ENCODE measurements at regions not wholly inside any gene's neighbourhood (a gene's known extent, or its start where the extent isn't known, plus 50 kb on each side); places are given as distances from the start of the nearest gene placed in this dataset.
"Not testable (repeated sequence)": the region's sequence is repeated elsewhere in the genome, so short reads cannot be mapped to it uniquely, and the experiment has no call there.

DNA sequence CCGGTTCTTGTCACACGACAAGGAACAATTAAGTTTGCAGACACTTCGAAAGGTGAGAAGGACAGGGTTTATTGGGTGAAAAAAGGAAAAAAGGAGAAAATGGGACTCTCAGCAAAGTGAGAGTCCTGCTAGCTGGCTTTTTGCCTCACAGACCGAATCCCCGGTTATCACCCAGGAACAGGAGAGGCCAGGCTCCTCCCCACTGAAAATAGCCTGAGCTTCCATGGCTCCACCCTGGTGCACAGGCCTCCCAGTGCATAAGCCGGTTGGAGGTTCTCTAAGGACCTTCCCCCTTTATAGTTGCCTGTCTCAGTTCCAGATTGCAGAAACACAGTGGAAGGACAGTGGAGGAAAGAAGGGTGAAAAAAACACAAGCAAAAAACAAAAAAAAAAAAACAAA lies 571.7 kb downstream of the KCTD12 start:
- Mint-ChIP-seq H3K4me3 (no peak overlapping the region), H3K27ac (no peak overlapping the region), H3K36me3 (ENCODE audit: low read depth) (no peaks in the 10 kb centered on the region), H3K4me1 (no peaks in the 10 kb centered on the region), H3K27me3 (no peaks in the 10 kb centered on the region), H3K9me3 (peaks cover 4% of the 10 kb centered on the region)
- no peak for ATAC-seq (replicated peaks)

DNA sequence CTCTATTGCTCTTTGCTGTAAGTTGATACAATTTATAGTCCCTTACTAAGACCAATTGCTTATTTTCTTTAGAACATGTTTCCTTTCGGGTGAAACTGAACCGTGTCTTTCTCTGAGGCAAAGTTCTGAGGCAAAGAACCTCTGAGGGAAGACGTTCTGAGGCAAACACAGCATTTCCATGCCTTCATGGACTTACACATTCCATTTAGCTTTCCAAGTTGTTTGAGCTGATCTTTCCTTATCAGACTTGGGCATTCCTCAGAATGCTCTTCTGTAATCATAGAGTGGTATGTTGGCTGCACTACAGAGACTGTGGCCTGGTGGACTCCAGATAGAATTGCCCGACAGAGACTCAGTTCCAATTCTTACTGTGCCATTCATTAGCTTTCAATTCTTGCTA lies 579.1 kb downstream of the KCTD12 start:
- no peaks in the 10 kb centered on the region for H3K27me3 Mint-ChIP-seq
- H3K9me3 Mint-ChIP-seq: no peaks in the 10 kb centered on the region
- no peak overlapping the region for H3K27ac Mint-ChIP-seq
- H3K4me1 Mint-ChIP-seq: no peaks in the 10 kb centered on the region
- no peaks in the 10 kb centered on the region for H3K36me3 Mint-ChIP-seq (ENCODE audit: low read depth)
- H3K4me3 Mint-ChIP-seq: no peak overlapping the region
- ATAC-seq (replicated peaks): no peak

DNA sequence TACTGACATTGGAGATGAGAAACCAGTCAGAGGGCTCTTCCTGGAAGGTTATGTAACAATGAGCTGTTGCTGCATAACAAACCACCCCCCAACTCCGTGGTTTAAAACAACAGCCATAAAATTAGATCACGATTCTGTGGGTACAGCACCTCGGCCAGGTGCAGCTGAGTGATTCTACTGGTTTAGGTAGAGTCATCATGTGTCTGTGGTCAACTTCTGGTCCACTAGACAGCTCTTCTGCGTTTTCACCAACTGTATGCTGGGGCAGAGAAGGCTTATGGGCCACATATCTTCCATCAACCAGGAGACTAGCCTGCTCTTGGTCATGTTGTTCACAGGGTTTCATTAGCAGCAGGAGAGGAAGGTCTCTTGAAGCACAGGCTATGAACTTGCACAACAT lies 585.5 kb downstream of the KCTD12 start:
- peak; percentile 16 for ATAC-seq (replicated peaks)

DNA sequence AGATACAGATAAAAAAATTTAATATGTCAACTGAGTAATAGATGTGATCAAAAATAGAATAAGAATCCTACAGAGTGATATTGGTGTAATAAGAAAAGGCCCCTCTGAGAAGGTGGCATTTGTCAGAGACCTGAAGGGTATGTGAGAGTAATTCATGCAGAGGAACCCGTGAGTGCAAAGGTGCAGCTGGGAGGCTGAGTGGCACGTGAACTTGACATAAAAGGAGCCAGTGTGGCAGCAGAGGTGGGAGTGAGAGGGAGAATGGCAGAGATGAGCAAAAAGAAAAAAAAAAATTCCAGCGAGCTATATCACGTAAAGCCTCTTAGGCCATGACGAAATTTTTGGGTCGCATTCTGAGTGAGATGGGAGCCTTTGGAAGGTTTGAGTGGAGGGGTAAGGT lies 588.9 kb downstream of the KCTD12 start:
- ATAC-seq (replicated peaks): no peak
- Mint-ChIP-seq H3K9me3 (peaks cover 9% of the 10 kb centered on the region), H3K4me3 (no peak overlapping the region), H3K36me3 (ENCODE audit: low read depth) (no peaks in the 10 kb centered on the region), H3K4me1 (no peaks in the 10 kb centered on the region), H3K27ac (no peak overlapping the region), H3K27me3 (no peaks in the 10 kb centered on the region)

More for the DNA sequence above, 585.5 kb downstream of the KCTD12 start:
- no peak overlapping the region for H3K4me3 Mint-ChIP-seq
- H3K4me1 Mint-ChIP-seq: no peaks in the 10 kb centered on the region
- no peaks in the 10 kb centered on the region for H3K36me3 Mint-ChIP-seq (ENCODE audit: low read depth)
- H3K27ac Mint-ChIP-seq: no peak overlapping the region
- H3K27me3 Mint-ChIP-seq: no peaks in the 10 kb centered on the region
- peaks cover 9% of the 10 kb centered on the region for H3K9me3 Mint-ChIP-seq

DNA sequence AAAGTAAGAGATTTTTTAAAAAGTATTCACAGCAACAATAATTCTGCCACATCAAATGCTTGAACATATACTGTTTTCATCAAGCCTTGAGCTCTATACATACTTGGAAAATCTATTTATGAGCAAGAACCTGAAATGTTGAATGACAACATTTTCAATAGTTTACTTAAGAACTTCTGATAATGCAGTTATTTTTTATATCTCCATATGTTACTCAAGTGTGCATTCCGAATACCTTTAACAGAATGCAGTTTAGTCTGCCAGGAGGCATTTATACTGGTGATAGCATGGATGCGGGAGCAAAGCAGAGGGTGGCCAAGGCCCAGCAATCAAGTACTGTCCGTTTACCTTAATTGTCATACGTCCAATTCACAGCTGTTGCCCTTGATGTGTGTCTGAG lies 589.5 kb downstream of the KCTD12 start:
- ATAC-seq (replicated peaks): no peak
- Mint-ChIP-seq H3K4me1 (no peaks in the 10 kb centered on the region), H3K36me3 (ENCODE audit: low read depth) (no peaks in the 10 kb centered on the region), H3K27ac (no peak overlapping the region), H3K27me3 (no peaks in the 10 kb centered on the region), H3K4me3 (no peak overlapping the region), H3K9me3 (peaks cover 9% of the 10 kb centered on the region)

DNA sequence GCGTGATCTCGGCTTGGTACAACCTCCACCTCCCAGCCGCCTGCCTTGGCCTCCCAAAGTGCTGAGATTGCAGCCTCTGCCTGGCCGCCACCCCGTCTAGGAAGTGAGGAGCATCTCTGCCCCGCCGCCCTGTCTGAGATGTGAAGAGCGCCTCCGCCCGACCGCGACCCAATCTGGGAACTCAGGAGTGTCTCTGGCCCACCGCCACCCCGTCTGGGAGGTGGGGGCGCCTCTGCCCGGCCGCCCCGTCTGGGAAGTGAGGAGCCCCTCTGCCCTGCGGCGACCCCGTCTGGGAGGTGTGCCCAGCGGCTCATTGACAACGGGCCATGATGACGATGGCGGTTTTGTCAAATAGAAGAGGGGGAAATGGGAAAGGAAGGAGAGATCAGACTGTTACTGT lies 591.2 kb downstream of the KCTD12 start:
- H3K9me3 Mint-ChIP-seq; H3K27me3 Mint-ChIP-seq; H3K27ac Mint-ChIP-seq; H3K36me3 Mint-ChIP-seq (ENCODE audit: low read depth); H3K4me1 Mint-ChIP-seq; H3K4me3 Mint-ChIP-seq; ATAC-seq (replicated peaks): not testable (repeated sequence)

DNA sequence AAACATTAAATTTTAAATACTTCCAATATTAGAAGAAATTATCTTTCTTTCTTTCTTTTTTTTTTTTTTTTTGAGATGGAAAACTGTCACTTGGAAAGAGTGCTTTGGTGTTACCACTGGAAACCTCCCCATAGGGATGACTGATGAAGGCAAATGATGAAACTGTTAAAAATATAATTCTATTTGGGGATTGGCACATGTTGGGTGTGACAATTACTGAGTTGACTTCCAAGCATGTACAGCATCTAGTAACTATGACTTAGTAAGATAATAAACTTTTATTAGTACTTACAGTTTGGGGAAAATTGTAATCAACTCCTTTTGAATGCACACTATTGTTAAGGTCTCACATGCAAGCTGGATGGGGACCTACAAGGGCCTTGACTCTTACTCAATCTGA lies 592.5 kb downstream of the KCTD12 start:
- Mint-ChIP-seq H3K9me3 (peaks cover 4% of the 10 kb centered on the region), H3K27me3 (no peaks in the 10 kb centered on the region), H3K4me1 (no peaks in the 10 kb centered on the region), H3K27ac (no peak overlapping the region), H3K4me3 (no peak overlapping the region), H3K36me3 (ENCODE audit: low read depth) (no peaks in the 10 kb centered on the region)
- no peak for ATAC-seq (replicated peaks)

DNA sequence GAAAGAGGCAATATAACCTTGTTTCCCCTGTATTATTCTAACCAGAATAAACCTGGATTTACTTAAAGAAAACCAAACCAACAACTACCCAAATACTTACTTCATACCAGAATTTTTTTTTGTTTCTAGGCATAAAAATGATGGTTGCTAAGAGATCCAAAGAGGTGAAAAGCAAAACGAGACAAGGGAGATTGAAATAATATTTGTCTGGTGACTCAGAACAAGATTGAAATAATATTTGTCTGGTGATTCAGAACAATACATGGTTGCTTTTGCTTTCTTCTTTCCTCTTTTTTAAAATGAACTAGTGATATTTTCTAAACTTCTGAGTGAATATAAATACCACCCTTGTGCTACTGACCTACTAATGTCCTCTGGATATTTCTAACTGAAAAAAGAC lies 592.9 kb downstream of the KCTD12 start:
- Mint-ChIP-seq H3K27ac (no peak overlapping the region), H3K9me3 (peaks cover 4% of the 10 kb centered on the region), H3K4me1 (no peaks in the 10 kb centered on the region), H3K27me3 (no peaks in the 10 kb centered on the region), H3K36me3 (ENCODE audit: low read depth) (no peaks in the 10 kb centered on the region), H3K4me3 (no peak overlapping the region)
- ATAC-seq (replicated peaks): no peak

DNA sequence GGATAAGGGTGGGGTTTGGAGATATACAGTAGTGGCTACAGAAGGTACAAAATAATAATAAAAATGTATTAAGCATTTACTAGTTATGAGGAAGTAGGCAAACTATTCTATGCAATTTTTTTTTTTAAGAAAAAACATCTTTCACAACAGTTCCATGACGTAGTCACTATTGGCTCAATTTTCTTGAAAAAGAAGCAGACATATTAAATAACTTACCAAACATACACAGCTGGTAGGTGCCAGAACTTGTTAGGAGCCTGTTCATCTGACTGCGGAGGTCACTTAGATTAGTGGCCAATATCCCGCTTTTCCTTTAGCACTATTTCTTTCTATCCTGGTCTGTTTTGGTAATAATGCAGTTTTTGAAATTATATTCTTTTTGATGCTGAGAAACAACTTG lies 593.5 kb downstream of the KCTD12 start:
- Mint-ChIP-seq H3K4me3 (no peak overlapping the region), H3K9me3 (no peaks in the 10 kb centered on the region), H3K4me1 (no peaks in the 10 kb centered on the region), H3K36me3 (ENCODE audit: low read depth) (no peaks in the 10 kb centered on the region), H3K27me3 (no peaks in the 10 kb centered on the region), H3K27ac (no peak overlapping the region)
- ATAC-seq (replicated peaks): no peak

DNA sequence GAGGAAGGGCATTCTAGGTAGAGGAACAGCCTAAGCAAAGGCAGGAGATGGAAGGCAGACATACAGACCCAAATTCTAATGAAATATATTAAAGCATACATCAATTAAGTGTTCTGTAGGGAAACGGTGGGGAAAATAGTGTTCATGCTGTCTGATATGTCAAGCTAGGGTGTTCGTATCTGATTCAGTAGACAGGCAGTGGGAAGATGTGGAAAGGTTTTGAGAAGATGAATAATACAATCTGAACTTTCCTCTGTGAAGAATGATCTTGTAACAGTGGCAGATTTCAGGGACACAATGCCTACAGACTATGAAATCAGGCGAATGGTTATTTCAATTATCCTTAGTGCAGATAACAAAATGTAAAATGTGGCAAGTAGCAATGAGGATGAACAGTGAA lies 594.2 kb downstream of the KCTD12 start:
- Mint-ChIP-seq H3K36me3 (ENCODE audit: low read depth) (no peaks in the 10 kb centered on the region), H3K27ac (no peak overlapping the region), H3K9me3 (no peaks in the 10 kb centered on the region), H3K4me1 (no peaks in the 10 kb centered on the region), H3K27me3 (no peaks in the 10 kb centered on the region), H3K4me3 (no peak overlapping the region)
- no peak for ATAC-seq (replicated peaks)

DNA sequence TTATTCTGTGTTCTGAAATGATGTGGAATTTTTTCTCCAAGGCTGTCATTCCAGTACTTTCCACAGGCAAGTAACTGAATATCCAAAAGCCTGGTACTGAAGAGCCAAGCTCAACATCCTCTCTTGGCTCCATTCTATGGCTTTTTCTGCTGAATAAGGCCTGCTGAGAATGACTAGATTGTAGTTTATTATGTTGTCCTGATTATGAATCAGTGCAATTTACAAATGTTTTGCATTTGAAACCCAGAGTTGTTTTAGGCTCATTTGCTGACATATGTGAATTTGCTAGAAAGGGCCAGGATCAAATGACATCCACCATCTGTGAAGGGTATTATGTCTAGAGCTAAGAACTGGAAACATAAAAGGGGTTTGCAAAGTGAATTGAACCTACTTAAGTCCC lies 596.6 kb downstream of the KCTD12 start:
- Mint-ChIP-seq H3K4me3 (no peak overlapping the region), H3K36me3 (ENCODE audit: low read depth) (no peaks in the 10 kb centered on the region), H3K27ac (no peak overlapping the region), H3K27me3 (no peaks in the 10 kb centered on the region), H3K4me1 (no peaks in the 10 kb centered on the region), H3K9me3 (no peaks in the 10 kb centered on the region)
- ATAC-seq (replicated peaks): no peak

DNA sequence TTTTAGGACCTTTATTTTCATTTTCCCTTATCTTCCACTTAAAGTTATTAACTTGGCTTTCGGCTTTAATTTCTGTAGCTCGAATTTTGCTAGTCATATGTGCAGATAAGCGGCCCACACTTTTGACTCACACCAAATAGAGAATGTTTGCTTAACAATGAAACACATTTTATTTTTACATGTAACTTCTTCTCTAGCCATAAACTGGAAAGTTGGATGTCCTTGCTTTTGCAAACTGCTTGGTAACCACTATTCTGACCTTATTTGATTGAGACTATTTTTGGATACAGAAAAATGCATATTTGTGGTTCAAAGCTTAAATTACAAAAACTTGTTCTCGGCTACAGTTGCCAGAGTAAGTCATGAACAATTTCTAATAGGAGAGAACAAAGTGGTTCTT lies 600.0 kb downstream of the KCTD12 start:
- H3K4me1 Mint-ChIP-seq: no peaks in the 10 kb centered on the region
- no peak overlapping the region for H3K4me3 Mint-ChIP-seq
- ATAC-seq (replicated peaks): no peak
- no peaks in the 10 kb centered on the region for H3K9me3 Mint-ChIP-seq
- no peak overlapping the region for H3K27ac Mint-ChIP-seq
- no peaks in the 10 kb centered on the region for H3K36me3 Mint-ChIP-seq (ENCODE audit: low read depth)
- no peaks in the 10 kb centered on the region for H3K27me3 Mint-ChIP-seq

DNA sequence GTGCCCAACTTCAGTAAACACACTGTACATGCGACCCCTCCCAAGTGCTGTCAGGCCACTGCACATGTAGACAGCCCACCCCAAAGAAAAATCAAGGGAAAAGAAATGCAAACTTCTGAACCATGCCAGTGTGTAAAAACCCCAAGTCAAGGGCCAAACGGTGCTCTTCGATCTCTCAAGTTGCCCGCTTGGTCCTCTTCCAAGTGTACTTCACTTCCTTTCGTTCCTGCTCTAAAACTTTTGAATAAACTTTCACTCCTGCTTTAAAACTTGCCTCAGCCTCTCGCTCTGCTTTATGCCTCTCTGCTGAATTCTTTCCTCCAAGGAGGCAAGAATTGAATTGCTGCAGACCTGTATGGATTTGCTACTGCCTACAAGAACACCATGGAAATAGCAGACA lies 600.7 kb downstream of the KCTD12 start:
- H3K27ac Mint-ChIP-seq: no peak overlapping the region
- peaks cover 4% of the 10 kb centered on the region for H3K9me3 Mint-ChIP-seq
- no peak for ATAC-seq (replicated peaks)
- no peaks in the 10 kb centered on the region for H3K27me3 Mint-ChIP-seq
- no peaks in the 10 kb centered on the region for H3K4me1 Mint-ChIP-seq
- no peaks in the 10 kb centered on the region for H3K36me3 Mint-ChIP-seq (ENCODE audit: low read depth)
- H3K4me3 Mint-ChIP-seq: no peak overlapping the region

DNA sequence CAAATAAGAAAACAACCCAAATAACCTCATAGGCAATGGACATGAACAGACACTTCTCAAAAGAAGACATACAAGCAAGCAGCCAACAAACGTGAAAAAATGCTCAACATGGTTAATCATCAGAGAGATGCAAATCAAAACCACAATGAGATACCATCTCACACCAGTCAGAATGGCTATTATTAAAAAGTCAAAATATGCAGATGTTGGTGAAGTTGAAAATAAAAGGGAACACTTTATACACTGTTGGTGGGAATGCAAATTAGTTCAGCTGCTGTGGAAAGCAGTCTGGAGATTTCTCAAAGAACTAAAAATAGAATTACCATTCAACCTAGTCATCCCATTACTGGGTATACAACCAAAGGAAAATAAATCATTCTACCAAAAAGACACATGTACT lies 606.4 kb downstream of the KCTD12 start:
- H3K36me3 Mint-ChIP-seq (ENCODE audit: low read depth); H3K27me3 Mint-ChIP-seq; H3K4me1 Mint-ChIP-seq; ATAC-seq (replicated peaks); H3K4me3 Mint-ChIP-seq; H3K27ac Mint-ChIP-seq; H3K9me3 Mint-ChIP-seq: not testable (repeated sequence)

DNA sequence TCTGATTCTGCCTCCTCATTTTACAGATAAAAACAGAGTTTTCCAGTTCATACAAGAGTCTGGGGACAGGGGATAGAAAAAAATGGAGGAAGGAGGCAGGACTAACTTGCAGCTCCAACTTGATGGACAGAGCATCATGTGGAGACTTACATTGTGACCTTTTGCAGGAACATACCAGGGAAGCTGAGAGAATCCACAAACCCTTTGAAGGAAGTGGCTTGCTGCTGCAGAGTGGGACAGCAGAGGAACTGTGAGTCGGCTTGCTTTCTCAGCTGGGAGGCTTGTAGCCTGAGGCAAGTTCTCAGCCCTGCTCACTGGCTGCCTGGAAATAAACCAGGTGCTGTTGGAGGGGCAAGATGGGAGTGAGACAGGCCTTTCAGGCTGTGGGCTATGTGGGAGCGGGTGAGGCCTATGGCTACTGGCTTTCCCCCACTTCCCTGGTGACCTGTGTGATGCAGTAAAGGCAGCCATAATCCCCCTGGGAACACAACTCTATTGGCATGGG lies 614.4 kb downstream of the KCTD12 start:
- peaks cover 4% of the 10 kb centered on the region for H3K9me3 Mint-ChIP-seq
- H3K36me3 Mint-ChIP-seq (ENCODE audit: low read depth): no peaks in the 10 kb centered on the region
- ATAC-seq (replicated peaks): no peak
- H3K4me1 Mint-ChIP-seq: no peaks in the 10 kb centered on the region
- no peak overlapping the region for H3K4me3 Mint-ChIP-seq
- peaks cover 6% of the 10 kb centered on the region for H3K27me3 Mint-ChIP-seq
- no peak overlapping the region for H3K27ac Mint-ChIP-seq

DNA sequence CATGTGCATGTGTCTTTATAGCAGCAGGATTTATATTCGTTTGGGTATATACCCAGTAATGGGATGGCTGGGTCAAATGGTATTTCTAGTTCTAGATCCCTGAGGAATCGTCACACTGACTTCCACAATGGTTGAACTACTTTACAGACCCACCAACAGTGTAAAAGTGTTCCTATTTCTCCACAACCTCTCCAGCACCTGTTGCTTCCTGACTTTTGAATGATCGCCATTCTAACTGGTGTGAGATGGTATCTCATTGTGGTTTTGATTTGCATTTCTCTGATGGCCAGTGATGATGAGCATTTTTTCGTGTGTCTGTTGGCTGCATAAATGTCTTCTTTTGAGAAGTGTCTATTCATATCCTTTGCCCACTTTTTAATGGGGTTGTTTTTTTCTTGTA lies 617.9 kb downstream of the KCTD12 start:
- not testable (repeated sequence) for ATAC-seq (replicated peaks); H3K27ac Mint-ChIP-seq; H3K27me3 Mint-ChIP-seq; H3K9me3 Mint-ChIP-seq; H3K4me3 Mint-ChIP-seq; H3K4me1 Mint-ChIP-seq; H3K36me3 Mint-ChIP-seq (ENCODE audit: low read depth)
